Esophagus muscularis mucosa (tissue), 3 donors: ENCODE measurements at regions not wholly inside any gene's neighbourhood (a gene's known extent, or its start where the extent isn't known, plus 50 kb on each side); places are given as distances from the start of the nearest gene placed in this dataset.

Experiments
- POLR2A ChIP-seq: fragments of 450-650 bp; IDR thresholded peaks from one replicate; pipeline ENCODE4 v1.6.1; 2017; ENCODE audit warnings: antibody characterized with exemption, moderate library complexity, mild to moderate bottlenecking, low read depth
- POLR2AphosphoS5 ChIP-seq, 2 donors: sonication (generic); formaldehyde crosslinking; IDR thresholded peaks; one replicate each; pipeline ENCODE4 v1.6.1; 2017; ENCODE audit warnings: antibody characterized with exemption in 2 of 2
- TF ChIP-seq, protein P1 (sequence below), 3 experiments: fragments of 200-600 bp in 2 of 3; fragments of 450-650 bp in 1 of 3; sonication (generic) in 2 of 3; IDR thresholded peaks; one replicate each; pipeline ENCODE4 v1.5.1; 2017 to 2019; ENCODE audit warnings: antibody characterized with exemption in 3 of 3, mild to moderate bottlenecking in 2 of 3, moderate library complexity in 1 of 3

DNA sequence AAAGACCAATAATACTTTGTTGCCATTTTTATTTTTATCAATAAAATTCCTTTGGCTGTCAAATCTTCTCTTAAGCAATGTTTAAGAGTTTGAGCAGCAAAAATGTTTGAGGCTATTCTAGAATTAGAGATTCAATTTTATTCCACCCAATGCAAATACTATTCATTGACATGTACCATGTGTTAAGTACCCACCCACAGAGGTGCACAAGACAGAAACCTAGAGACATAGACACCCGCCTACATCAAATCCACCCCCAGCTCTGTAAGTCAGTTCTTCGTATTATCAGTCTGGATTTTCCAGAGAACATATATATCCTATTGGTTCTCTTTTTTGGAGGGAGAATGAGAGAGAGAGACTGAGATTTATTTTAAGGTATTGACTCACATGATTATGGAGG, 463.7 kb downstream of the EPM2A start:
- TF ChIP-seq POLR2A: no peak
- TF ChIP-seq, protein P1, sequence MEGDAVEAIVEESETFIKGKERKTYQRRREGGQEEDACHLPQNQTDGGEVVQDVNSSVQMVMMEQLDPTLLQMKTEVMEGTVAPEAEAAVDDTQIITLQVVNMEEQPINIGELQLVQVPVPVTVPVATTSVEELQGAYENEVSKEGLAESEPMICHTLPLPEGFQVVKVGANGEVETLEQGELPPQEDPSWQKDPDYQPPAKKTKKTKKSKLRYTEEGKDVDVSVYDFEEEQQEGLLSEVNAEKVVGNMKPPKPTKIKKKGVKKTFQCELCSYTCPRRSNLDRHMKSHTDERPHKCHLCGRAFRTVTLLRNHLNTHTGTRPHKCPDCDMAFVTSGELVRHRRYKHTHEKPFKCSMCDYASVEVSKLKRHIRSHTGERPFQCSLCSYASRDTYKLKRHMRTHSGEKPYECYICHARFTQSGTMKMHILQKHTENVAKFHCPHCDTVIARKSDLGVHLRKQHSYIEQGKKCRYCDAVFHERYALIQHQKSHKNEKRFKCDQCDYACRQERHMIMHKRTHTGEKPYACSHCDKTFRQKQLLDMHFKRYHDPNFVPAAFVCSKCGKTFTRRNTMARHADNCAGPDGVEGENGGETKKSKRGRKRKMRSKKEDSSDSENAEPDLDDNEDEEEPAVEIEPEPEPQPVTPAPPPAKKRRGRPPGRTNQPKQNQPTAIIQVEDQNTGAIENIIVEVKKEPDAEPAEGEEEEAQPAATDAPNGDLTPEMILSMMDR (IDR thresholded peaks at IDR 0.05): no peak
- no peak for TF ChIP-seq POLR2AphosphoS5 (IDR thresholded peaks at IDR 0.05)
